ENCODE measurements at regions not wholly inside any gene's neighbourhood (a gene's known extent, or its start where the extent isn't known, plus 50 kb on each side); places are given as distances from the start of the nearest gene placed in this dataset.

- TF ChIP-seq CTCF (IDR thresholded peaks at IDR 0.05; ENCODE audit: low read depth, low read length, poor library complexity, severe bottlenecking) (no peak), EZH2phosphoT487 (IDR thresholded peaks at IDR 0.05; ENCODE audit: borderline replicate concordance, low read length) (no peak)
Observed at GRCh38 chrX:149205937-149206336, 299.2 kb downstream of the IDS start.

Data from DOHH2 (cell line).